SW480 (cell line): ENCODE measurements at regions not wholly inside any gene's neighbourhood (a gene's known extent, or its start where the extent isn't known, plus 50 kb on each side); places are given as distances from the start of the nearest gene placed in this dataset.
"Not testable (repeated sequence)": the region's sequence is repeated elsewhere in the genome, so short reads cannot be mapped to it uniquely, and the experiment has no call there.

Source experiments
- DNase-seq: peaks from one replicate; pipeline ENCODE4 v3.0.0-alpha.2; 2016; ENCODE audit warnings: low spot score

DNA sequence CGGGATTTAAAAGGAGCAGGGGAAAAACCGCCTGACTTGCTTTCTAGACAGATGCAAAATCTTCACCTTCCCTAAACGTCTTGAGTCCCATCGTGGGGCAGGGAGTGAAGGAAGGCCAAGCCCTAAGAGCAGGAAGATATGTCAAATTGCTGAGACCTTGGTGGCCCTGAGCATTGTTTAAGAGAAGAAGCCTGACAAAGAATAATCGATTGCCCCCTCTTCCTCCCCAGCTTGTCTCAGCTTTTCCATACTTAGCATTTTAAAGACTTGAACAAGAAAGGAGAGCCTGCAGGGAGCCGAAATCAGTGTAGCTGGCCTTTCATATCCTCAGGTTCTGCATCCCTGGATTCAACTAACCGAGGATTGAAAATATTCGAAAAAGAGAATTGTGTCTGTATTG lies 157.6 kb upstream of the DLX2 start:
- no peak for DNase-seq

DNA sequence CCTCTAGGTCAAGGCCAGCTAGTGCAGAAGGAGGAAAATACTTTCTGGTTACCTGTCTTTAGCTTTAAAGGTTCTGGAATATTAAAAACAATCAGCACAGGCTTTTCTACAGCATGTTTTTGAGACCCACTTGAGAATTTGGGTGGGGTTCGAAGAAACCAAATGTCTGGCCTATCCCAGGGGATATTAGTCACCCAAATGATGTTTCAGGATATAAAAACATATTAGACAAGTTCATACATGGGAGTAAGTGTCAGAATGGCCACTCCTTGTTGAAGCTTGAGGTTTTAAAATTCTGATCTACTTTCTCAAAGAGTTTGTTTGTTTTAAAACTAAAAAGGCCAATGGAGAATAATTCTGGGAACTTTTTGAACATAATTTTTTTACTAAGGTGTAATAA lies 158.6 kb upstream of the DLX2 start:
- no peak for DNase-seq

DNA sequence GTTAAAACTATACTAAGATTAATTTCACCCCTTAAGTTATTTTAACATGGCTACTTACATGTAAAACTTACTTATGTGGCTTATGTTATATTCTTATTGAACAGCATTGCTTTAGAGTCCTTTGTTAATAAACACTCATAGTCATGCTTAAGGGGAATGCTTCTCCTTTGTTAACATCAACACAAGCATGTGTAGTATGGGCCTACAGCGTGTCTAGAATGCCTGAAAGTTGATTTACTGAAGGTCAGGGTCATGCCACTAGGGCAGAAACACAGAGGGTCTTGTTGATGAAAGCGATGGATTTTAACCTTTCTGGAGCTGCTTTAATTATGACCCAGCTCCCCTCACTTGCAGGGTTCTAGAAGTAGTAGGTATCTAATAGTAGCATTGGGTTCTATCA lies 159.8 kb upstream of the DLX2 start:
- DNase-seq, result no peak

DNA sequence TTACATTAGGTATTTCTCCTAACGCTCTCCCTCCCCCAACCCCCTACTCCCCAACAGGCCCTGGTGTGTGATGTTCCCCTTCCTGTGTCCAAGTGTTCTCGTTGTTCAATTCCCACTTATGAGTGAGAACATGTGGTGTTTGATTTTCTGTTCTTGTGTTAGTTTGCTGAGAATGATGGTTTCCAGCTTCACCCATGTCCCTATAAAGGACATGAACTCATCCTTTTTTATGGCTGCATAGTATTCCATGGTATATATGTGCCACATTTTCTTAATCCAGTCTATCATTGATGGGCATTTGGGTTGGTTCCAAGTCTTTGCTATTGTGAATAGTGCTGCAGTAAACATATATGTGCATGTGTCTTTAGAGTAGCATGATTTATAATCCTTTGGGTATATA lies 162.1 kb upstream of the DLX2 start:
- DNase-seq, result not testable (repeated sequence)

GRCh38 chr2:172269507-172270244 lies 157.7 kb upstream of the ITGA6 start:
- DNase-seq, result not testable (repeated sequence)

DNA sequence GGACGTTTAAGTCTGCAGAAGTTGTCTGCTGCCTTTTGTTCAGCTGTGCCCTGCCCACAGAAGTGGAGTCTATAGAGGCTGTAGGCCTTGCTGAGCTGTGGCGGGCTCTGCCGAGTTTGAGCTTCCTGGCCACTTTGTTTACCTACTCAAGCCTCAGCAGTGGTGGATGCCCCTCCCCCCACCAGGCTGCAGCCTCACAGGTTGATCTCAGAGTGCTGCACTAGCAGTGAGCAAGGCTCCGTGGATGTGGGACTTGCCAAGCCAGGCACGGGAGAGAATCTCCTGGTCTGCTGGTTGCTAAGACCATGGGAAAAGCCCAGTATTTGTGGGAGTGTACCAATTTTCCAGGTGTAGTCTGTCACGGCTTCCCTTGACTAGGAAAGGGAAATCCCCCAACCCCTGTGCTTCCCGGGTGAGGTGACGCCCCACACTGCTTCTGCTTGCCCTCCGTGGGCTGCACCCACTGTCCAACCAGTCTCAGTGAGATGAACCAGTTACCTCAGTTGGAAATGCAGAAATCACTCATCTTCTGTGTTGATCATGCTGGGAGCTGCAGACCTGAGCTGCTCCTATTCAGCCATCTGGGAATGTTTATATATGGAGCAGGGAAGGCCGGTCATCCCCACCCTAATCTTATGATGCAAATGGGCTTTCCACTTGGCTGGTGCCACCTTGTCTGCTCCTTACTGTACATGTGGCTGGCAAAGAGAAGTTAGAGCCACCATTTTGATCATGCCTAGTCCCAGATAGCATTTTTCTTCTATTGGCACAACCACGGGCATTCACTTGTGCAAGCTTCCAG lies 156.9 kb upstream of the ITGA6 start:
- DNase-seq, result no peak

DNA sequence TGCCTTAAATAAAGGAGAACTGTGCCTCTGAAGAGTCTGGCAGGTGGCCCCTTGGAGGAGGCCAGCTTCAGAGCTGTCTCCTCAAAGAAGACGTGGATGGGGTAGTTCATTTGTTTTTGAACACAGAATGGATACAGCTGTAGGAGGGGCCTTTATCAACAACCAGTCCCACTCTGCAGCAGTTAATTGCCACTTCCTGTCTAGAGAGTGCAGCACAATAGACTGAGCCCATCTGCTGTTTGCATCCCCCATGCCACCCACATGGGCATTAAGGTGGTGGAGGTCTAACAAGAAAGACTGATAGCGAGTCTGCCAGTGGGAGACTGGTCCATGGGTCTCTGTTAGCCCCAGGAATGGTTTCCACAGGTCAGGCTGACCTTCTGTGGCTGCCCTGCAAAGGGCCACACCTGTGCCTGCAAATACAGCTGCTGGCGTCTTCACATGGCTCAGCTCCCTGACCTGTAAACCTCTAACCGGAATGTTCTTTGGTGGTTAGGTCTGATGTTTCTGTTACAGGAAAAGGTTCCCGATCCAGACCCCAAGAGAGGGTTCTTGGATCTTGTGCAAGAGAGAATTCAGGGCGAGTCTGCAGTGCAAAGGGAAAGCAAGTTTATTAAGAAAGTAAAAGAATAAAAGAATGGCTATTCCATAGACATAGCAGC lies 153.3 kb upstream of the ITGA6 start:
- no peak for DNase-seq

GRCh38 chr2:172275239-172275638 lies 152.1 kb upstream of the ITGA6 start:
- no peak for DNase-seq

GRCh38 chr2:172276961-172277360 lies 150.4 kb upstream of the ITGA6 start:
- DNase-seq, result no peak

- no peak for DNase-seq
Measured at GRCh38 chr2:172278667-172279066, 148.7 kb upstream of the ITGA6 start.

DNA sequence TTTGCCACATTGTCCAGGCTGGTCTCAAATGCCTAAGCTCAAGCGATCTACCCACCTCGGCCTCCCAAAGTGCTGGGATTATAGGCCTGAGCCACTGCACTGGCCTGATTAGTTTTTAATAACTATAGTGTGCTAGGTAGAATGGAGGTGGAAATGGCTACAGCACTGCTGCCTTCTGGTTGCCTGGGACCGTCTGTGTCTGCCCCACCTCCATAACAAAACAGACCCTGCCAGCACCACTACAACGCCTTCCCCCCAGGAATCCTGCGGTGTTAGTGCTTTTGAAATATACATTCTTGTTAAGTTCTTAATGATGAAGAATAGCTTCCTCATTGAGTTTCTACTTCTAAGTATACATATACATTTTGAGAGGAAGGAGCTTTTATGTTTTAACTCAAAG lies 148.2 kb upstream of the ITGA6 start:
- no peak for DNase-seq

DNA sequence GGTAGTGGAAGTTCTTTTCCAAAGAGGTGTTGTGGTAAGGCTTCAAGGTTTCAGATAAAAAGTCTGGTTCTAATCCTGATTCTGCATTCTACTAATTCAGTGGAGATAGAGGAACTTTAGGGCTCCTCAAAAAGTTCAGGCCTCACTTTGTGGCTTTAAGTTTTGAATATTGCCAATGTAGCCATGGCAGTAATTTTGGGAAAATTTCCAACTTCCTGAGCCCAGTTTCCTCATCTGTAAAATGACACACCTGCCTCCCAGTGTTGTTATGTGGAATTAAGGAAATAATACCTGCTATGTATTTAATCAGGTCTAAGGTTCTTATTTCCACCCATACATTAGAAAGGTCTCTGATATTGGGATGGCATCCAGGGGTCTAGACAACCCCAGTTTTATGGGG lies 147.6 kb upstream of the ITGA6 start:
- no peak for DNase-seq

GRCh38 chr2:172280571-172281361 lies 146.6 kb upstream of the ITGA6 start:
- DNase-seq, result no peak

GRCh38 chr2:172281648-172282570 lies 145.5 kb upstream of the ITGA6 start:
- no peak for DNase-seq

DNA sequence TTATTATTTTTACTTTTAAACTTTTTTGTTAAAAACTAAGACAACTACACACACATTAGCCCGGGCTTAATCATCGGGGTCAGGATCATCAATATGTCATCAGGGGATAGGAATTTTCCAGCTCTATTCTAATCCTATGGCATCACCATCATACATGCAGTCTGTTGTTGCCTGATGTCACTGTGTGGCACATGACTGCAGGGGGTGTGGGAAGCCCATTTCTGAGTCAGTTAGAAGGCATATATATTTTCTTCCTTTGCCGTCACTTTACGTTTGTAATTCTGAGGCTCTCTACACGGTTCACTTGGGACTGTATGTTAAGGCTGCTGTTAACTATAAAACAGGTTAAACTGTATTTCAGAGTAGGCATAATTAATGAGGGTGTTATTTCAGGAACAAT lies 144.4 kb upstream of the ITGA6 start:
- DNase-seq, result peak; percentile 41

DNA sequence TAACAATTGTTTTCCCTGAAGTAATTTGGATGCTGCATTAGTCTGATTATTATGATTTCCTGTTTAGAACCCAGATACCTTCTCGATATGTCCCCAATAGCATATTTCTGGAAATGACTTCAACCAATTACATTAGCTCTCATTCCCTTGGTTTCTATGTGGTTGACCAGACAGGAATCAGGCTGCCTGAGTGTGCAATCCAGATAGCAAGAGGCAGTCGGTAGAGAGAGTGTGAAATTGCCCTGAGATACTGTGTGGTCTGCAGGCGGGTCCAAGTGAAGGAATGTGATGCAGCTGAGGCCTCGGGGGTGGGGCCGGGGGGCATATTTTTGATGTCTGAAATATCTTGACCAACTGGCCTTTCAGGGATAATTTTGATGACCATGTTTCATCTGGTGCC lies 143.9 kb upstream of the ITGA6 start:
- no peak for DNase-seq

DNA sequence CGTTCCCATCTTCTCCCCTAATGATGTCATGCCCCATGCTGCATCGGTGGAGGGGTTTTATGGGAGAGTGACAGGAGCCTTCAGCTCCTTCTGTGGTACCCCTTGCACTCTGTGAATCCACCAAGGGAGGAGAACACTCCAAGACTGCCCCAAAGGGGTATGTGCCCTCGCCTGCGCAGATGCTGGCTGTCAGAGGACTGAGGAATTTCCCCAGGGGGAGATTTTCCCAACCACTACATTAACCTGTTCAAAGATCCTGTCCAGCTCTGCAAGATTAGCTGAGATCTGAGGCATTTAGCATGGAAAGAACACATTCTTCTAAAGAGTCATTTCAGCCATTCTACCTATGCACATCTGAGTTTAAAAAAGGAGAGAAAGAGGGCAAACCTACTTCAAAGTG lies 143.2 kb upstream of the ITGA6 start:
- no peak for DNase-seq

DNA sequence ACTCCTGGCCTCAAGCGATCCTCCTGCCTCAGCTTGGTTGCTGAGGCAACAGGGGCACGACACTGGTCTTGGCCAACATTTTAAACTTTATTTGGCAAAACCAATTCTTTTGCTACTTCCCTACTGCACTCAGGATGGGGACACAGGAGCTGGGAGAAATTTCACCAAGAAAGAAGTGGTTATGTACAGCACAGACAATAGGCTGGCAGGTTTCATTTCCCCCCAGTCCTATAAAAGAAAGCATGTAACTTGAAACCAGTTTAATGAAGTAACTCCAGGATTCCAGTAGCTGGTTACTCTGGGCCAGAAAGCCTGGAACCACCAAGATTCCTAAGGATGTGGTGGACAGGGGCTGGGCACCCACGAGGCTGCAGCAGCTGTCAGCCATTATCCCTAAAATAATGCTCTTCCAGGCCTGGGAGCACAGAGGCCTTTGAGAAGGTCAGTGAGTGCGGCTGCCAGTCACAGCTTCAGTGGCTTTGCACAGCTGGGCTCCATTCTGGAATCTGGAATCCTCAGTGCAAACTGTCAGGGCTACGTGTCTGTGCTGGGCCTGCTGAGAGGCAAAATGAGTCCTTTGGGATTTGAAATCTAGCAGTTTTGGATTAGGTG lies 142.3 kb upstream of the ITGA6 start:
- peak; percentile 55 for DNase-seq

- DNase-seq, result no peak
Measured at GRCh38 chr2:172285760-172286159, 141.6 kb upstream of the ITGA6 start.

DNA sequence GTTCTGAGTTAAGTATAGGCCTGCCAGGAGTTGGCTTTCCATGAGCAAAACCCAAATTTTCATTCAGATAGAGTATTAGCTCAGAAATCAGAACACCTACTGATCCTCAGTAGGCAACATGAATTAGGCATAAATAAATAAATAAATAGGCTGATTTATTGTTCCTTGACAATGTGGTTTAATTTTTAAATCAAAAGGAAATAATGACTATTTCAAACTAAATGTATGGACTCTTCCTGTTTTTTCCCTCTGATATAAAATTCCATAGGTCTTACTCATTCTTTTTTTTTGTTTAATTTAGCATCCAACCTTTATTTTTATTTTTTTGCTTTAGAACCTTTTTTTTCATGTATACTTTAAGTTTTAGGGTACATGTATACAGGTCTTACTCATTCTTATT lies 140.2 kb upstream of the ITGA6 start:
- no peak for DNase-seq
